ENCODE measurements at regions not wholly inside any gene's neighbourhood (a gene's known extent, or its start where the extent isn't known, plus 50 kb on each side); places are given as distances from the start of the nearest gene placed in this dataset.

DNA sequence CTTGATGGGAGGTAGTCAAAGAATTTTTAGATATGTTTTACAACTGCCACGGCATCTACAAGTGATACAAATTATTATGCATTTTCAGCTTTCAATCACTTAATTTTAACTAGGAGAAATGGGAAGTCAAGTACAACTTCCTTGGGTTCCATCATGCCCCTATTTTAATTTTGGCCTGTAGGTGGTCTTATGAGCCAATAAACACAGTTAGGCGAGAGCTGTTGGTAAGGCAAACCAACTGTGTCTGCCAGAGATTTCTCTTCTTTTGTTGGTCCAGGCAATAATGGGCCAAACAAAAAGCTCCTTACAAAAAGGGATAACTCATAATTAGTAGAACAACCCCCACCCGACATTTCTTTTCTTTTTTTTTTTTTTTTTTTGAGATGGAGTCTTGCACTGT lies 63.3 kb upstream of the ARX start:
- no peak overlapping the region for H3K27ac ChIP-seq (ENCODE audit: extremely low read length, insufficient read depth, low read length)
- no peaks in the 10 kb centered on the region for H4K20me1 ChIP-seq (ENCODE audit: insufficient read depth, low read length)
- no peaks in the 10 kb centered on the region for H3K36me3 ChIP-seq (replicated peaks in 1 of 2; ENCODE audit: control insufficient read depth in 1 of 2, insufficient read depth in 2 of 2, low read length in 2 of 2)
- no peaks in the 10 kb centered on the region for H3K27me3 ChIP-seq (ENCODE audit: control insufficient read depth in 1 of 2, insufficient read depth in 2 of 2, low read length in 2 of 2)
- H3K79me2 ChIP-seq (ENCODE audit: insufficient read depth, low read length), result no peaks in the 10 kb centered on the region
- no peak overlapping the region for H3K4me3 ChIP-seq (replicated peaks in 1 of 3; ENCODE audit: insufficient read depth in 1 of 3, low read depth in 2 of 3, low read length in 3 of 3)
- no peak overlapping the region for H3K9ac ChIP-seq (ENCODE audit: insufficient read depth, low read depth, low read length)
- BruUV-seq (replicated peaks), result no TSS peak
- DNase-seq (ENCODE audit: low spot score) (no peak), ATAC-seq (no peak), FAIRE-seq (no peak)
- WGBS (ENCODE audit: low lambda C conversion rate), result 6% methylated on average over 3 of the region's 3 CpGs
- ChIA-PET POLR2A (no interaction called here), CTCF (ENCODE audit: low intra/inter-chr PET ratio, low total read pairs) (no interaction called here)
- no peaks in the 10 kb centered on the region for H3K9me3 ChIP-seq (ENCODE audit: low read length)
- intact Hi-C loops (cut with micrococcal nuclease; ENCODE audit: unreplicated experiment), result no loop called here
- no peak overlapping the region for H3K4me2 ChIP-seq (ENCODE audit: low read depth, low read length)
- no peak overlapping the region for H2AFZ ChIP-seq (ENCODE audit: low read length)
- H3K4me1 ChIP-seq (ENCODE audit: insufficient read depth, low read length), result no peaks in the 10 kb centered on the region
- in situ Hi-C loops (cut with HindIII; ENCODE audit: extremely low pct_ligation_motif_present, low pct_unique_long_range_greater_than_20kb), result no loop called here
- TF ChIP-seq ZNF234 (CRISPR knock-in tag; conservative IDR thresholded peaks at IDR 0.05) (no peak), SRSF4 (IDR thresholded peaks at IDR 0.05; ENCODE audit: low read depth, low read length, poor library complexity, severe bottlenecking) (no peak), SCMH1 (CRISPR knock-in tag; IDR thresholded peaks at IDR 0.05; ENCODE audit: borderline replicate concordance) (no peak), ZNF235 (CRISPR knock-in tag; IDR thresholded peaks at IDR 0.05; ENCODE audit: borderline replicate concordance) (no peak), HNF4G (IDR thresholded peaks at IDR 0.05; ENCODE audit: borderline replicate concordance, low read depth, low read length) (no peak), HNF4G (CRISPR knock-in tag; IDR thresholded peaks at IDR 0.05; ENCODE audit: borderline replicate concordance, low read depth) (no peak), FOXM1 (CRISPR knock-in tag; IDR thresholded peaks at IDR 0.05) (no peak)
- TF ChIP-seq, protein P1, sequence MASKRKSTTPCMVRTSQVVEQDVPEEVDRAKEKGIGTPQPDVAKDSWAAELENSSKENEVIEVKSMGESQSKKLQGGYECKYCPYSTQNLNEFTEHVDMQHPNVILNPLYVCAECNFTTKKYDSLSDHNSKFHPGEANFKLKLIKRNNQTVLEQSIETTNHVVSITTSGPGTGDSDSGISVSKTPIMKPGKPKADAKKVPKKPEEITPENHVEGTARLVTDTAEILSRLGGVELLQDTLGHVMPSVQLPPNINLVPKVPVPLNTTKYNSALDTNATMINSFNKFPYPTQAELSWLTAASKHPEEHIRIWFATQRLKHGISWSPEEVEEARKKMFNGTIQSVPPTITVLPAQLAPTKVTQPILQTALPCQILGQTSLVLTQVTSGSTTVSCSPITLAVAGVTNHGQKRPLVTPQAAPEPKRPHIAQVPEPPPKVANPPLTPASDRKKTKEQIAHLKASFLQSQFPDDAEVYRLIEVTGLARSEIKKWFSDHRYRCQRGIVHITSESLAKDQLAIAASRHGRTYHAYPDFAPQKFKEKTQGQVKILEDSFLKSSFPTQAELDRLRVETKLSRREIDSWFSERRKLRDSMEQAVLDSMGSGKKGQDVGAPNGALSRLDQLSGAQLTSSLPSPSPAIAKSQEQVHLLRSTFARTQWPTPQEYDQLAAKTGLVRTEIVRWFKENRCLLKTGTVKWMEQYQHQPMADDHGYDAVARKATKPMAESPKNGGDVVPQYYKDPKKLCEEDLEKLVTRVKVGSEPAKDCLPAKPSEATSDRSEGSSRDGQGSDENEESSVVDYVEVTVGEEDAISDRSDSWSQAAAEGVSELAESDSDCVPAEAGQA (IDR thresholded peaks at IDR 0.05; ENCODE audit: low read depth), result no peak
- TF ChIP-seq, protein P1 (CRISPR knock-in tag; IDR thresholded peaks at IDR 0.05; ENCODE audit: borderline replicate concordance), result no peak
- TF ChIP-seq, protein P2, sequence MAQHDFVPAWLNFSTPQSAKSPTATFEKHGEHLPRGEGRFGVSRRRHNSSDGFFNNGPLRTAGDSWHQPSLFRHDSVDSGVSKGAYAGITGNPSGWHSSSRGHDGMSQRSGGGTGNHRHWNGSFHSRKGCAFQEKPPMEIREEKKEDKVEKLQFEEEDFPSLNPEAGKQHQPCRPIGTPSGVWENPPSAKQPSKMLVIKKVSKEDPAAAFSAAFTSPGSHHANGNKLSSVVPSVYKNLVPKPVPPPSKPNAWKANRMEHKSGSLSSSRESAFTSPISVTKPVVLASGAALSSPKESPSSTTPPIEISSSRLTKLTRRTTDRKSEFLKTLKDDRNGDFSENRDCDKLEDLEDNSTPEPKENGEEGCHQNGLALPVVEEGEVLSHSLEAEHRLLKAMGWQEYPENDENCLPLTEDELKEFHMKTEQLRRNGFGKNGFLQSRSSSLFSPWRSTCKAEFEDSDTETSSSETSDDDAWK (CRISPR knock-in tag; IDR thresholded peaks at IDR 0.05), result no peak
- TF ChIP-seq, protein P3, sequence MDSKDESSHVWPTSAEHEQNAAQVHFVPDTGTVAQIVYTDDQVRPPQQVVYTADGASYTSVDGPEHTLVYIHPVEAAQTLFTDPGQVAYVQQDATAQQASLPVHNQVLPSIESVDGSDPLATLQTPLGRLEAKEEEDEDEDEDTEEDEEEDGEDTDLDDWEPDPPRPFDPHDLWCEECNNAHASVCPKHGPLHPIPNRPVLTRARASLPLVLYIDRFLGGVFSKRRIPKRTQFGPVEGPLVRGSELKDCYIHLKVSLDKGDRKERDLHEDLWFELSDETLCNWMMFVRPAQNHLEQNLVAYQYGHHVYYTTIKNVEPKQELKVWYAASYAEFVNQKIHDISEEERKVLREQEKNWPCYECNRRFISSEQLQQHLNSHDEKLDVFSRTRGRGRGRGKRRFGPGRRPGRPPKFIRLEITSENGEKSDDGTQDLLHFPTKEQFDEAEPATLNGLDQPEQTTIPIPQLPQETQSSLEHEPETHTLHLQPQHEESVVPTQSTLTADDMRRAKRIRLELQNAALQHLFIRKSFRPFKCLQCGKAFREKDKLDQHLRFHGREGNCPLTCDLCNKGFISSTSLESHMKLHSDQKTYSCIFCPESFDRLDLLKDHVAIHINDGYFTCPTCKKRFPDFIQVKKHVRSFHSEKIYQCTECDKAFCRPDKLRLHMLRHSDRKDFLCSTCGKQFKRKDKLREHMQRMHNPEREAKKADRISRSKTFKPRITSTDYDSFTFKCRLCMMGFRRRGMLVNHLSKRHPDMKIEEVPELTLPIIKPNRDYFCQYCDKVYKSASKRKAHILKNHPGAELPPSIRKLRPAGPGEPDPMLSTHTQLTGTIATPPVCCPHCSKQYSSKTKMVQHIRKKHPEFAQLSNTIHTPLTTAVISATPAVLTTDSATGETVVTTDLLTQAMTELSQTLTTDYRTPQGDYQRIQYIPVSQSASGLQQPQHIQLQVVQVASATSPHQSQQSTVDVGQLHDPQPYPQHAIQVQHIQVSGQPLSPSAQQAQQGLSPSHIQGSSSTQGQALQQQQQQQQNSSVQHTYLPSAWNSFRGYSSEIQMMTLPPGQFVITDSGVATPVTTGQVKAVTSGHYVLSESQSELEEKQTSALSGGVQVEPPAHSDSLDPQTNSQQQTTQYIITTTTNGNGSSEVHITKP (CRISPR knock-in tag; IDR thresholded peaks at IDR 0.05; ENCODE audit: low read depth), result no peak
- TF ChIP-seq, protein P4, sequence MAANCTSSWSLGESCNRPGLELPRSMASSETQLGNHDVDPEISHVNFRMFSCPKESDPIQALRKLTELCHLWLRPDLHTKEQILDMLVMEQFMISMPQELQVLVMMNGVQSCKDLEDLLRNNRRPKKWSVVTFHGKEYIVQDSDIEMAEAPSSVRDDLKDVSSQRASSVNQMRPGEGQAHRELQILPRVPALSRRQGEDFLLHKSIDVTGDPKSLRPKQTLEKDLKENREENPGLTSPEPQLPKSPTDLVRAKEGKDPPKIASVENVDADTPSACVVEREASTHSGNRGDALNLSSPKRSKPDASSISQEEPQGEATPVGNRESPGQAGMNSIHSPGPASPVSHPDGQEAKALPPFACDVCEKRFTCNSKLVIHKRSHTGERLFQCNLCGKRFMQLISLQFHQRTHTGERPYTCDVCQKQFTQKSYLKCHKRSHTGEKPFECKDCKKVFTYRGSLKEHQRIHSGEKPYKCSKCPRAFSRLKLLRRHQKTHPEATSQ (CRISPR knock-in tag; IDR thresholded peaks at IDR 0.05; ENCODE audit: borderline replicate concordance), result no peak

Measured in HepG2 (cell line).